HG03095 (cell line): ENCODE measurements at regions not wholly inside any gene's neighbourhood (a gene's known extent, or its start where the extent isn't known, plus 50 kb on each side); places are given as distances from the start of the nearest gene placed in this dataset.

ENCODE experiments used
- ATAC-seq: cut with Tn5 transposase; IDR thresholded peaks from one replicate; pipeline ENCODE4 v1.9.1; 2021; ENCODE audit warnings: moderate library complexity; ENCODE audit not compliant: unreplicated experiment

- ATAC-seq = no peak
Measured at GRCh38 chr2:146278881-146279280, 1565.9 kb upstream of the ACVR2A start.

- no peak for ATAC-seq
Measured at GRCh38 chr2:146271131-146271831, 1573.5 kb upstream of the ACVR2A start.

- ATAC-seq = no peak
Measured at GRCh38 chr2:146270618-146271017, 1574.2 kb upstream of the ACVR2A start.

GRCh38 chr2:146267093-146267492, 1577.7 kb upstream of the ACVR2A start:
- no peak for ATAC-seq

- no peak for ATAC-seq
Measured at GRCh38 chr2:146265656-146266055, 1579.2 kb upstream of the ACVR2A start.

- no peak for ATAC-seq
Measured at GRCh38 chr2:146262606-146263005, 1582.2 kb upstream of the ACVR2A start.

GRCh38 chr2:146260551-146260950, 1584.3 kb upstream of the ACVR2A start:
- no peak for ATAC-seq

GRCh38 chr2:146259816-146260215, 1585.0 kb upstream of the ACVR2A start:
- ATAC-seq = no peak

GRCh38 chr2:146258071-146258470, 1586.8 kb upstream of the ACVR2A start:
- no peak for ATAC-seq

GRCh38 chr2:146252119-146252518, 1592.7 kb upstream of the ACVR2A start:
- no peak for ATAC-seq

GRCh38 chr2:146251328-146251727, 1593.5 kb upstream of the ACVR2A start:
- no peak for ATAC-seq

GRCh38 chr2:146246736-146247523, 1597.9 kb upstream of the ACVR2A start:
- no peak for ATAC-seq

- ATAC-seq = no peak
Measured at GRCh38 chr2:146246002-146246735, 1598.7 kb upstream of the ACVR2A start.

- ATAC-seq = no peak
Measured at GRCh38 chr2:146244830-146245229, 1600.0 kb upstream of the ACVR2A start.

GRCh38 chr2:146244131-146244530, 1600.7 kb upstream of the ACVR2A start:
- ATAC-seq = no peak

GRCh38 chr2:146241023-146241422, 1603.8 kb upstream of the ACVR2A start:
- ATAC-seq = no peak

GRCh38 chr2:146240391-146240790, 1604.4 kb upstream of the ACVR2A start:
- no peak for ATAC-seq

GRCh38 chr2:146239392-146240135, 1605.3 kb upstream of the ACVR2A start:
- ATAC-seq = no peak

- no peak for ATAC-seq
Measured at GRCh38 chr2:146238254-146238966, 1606.4 kb upstream of the ACVR2A start.

GRCh38 chr2:146235158-146235557, 1609.7 kb upstream of the ACVR2A start:
- ATAC-seq = no peak
